22Rv1 (cell line): ENCODE measurements at regions not wholly inside any gene's neighbourhood (a gene's known extent, or its start where the extent isn't known, plus 50 kb on each side); places are given as distances from the start of the nearest gene placed in this dataset.

ENCODE experiments used
- H3K27ac ChIP-seq: fragments of 450-650 bp; 2 replicates; pipeline ENCODE4 v1.5.1; 2017
- ZFX ChIP-seq: fragments of 450-650 bp; IDR thresholded peaks from 2 replicates; pipeline ENCODE4 v1.6.1; 2017; ENCODE audit warnings: antibody characterized with exemption, borderline replicate concordance
- TF ChIP-seq, protein P1 (sequence below): fragments of 450-650 bp; IDR thresholded peaks from 2 replicates; pipeline ENCODE4 v1.5.1; 2017; ENCODE audit warnings: mild to moderate bottlenecking

GRCh38 chr4:65791111-65791811 lies 121.0 kb upstream of the EPHA5 start:
- TF ChIP-seq, protein P1, sequence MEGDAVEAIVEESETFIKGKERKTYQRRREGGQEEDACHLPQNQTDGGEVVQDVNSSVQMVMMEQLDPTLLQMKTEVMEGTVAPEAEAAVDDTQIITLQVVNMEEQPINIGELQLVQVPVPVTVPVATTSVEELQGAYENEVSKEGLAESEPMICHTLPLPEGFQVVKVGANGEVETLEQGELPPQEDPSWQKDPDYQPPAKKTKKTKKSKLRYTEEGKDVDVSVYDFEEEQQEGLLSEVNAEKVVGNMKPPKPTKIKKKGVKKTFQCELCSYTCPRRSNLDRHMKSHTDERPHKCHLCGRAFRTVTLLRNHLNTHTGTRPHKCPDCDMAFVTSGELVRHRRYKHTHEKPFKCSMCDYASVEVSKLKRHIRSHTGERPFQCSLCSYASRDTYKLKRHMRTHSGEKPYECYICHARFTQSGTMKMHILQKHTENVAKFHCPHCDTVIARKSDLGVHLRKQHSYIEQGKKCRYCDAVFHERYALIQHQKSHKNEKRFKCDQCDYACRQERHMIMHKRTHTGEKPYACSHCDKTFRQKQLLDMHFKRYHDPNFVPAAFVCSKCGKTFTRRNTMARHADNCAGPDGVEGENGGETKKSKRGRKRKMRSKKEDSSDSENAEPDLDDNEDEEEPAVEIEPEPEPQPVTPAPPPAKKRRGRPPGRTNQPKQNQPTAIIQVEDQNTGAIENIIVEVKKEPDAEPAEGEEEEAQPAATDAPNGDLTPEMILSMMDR = no peak
- no peak for TF ChIP-seq ZFX
- H3K27ac ChIP-seq = no peak overlapping the region

GRCh38 chr4:65789805-65790204 lies 119.5 kb upstream of the EPHA5 start:
- H3K27ac ChIP-seq = no peak overlapping the region
- no peak for TF ChIP-seq ZFX
- TF ChIP-seq, protein P1 = no peak

GRCh38 chr4:65789341-65789740 lies 119.1 kb upstream of the EPHA5 start:
- TF ChIP-seq, protein P1 = no peak
- TF ChIP-seq ZFX = no peak
- H3K27ac ChIP-seq = no peak overlapping the region

DNA sequence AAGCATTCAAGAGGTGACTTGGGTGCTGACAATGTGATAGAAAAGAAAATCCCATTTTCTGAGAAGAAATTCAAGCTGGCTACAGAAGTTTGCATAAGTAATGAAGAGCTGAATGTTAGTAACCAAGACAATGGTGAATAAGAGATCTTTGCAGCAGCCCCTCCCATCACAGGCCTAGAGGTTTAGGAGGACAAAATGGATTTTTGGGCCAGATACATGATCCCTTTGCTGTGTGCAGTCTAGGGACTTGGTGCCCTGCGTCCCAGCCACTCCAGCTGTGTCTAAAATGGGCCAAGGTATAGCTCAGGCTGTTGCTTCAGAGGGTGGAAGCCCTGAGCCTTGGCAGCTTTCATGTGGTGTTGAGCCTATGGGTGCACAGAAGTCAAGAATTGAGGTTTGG lies 107.0 kb upstream of the EPHA5 start:
- no peak for TF ChIP-seq ZFX
- TF ChIP-seq, protein P1 = no peak
- no peak overlapping the region for H3K27ac ChIP-seq

DNA sequence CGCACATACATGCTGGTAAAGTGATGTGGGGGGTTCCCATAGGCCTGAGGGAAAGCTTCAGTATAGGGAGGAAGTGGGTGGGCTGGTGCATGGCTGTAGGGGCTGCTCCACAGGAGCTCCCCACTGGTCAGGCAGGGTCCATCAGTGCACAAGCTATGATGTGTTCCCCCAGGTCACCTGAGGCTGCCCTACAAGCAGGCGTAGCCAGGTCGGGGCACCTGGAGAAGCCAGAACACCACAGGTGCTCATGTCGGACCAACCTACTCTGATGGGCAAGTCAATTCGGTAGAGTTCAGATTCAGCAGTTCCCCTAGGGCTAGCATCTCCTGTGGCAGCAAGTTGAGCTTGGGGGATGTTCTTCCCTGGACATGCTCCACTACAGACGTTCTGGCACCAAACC lies 103.3 kb upstream of the EPHA5 start:
- TF ChIP-seq, protein P1 = no peak
- TF ChIP-seq ZFX = no peak
- H3K27ac ChIP-seq = no peak overlapping the region

DNA sequence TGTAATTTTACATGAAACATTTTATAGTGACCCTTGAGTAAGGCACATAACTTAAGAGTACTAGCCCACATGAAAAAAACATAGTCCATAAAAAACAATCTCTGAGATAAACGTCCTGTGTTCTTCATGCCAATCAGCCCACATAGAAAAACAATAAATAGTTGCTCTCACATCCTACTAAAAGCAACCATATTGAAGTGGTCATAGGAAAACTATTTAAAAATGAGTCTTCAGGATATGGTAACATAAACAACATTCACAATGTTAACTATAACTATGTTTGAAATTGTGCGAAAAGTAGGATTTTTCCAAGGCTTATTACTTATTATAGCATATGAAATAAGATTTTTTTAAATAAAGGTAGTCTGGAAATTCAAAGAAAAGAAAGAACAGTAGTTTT lies 77.1 kb upstream of the EPHA5 start:
- TF ChIP-seq, protein P1 = no peak
- TF ChIP-seq ZFX = no peak
- no peak overlapping the region for H3K27ac ChIP-seq

GRCh38 chr4:65738134-65738533 lies 67.8 kb upstream of the EPHA5 start:
- H3K27ac ChIP-seq = no peak overlapping the region
- TF ChIP-seq, protein P1 = no peak
- TF ChIP-seq ZFX = no peak
